Smooth muscle cell (in vitro differentiated cells): ENCODE measurements at regions not wholly inside any gene's neighbourhood (a gene's known extent, or its start where the extent isn't known, plus 50 kb on each side); places are given as distances from the start of the nearest gene placed in this dataset.

Experiments used
- DNase-seq: peaks from one replicate; lab custom pipeline; 2025; ENCODE audit not compliant: unreplicated experiment; lab: John Stamatoyannopoulos, UW
- H2AFZ ChIP-seq: fragments of 200-600 bp; sonication (generic); 2 replicates; pipeline ENCODE4 v1.6.0; 2016; ENCODE audit warnings: antibody characterized with exemption, low read depth, mild to moderate bottlenecking
- H3F3A ChIP-seq: fragments of 200-600 bp; sonication (generic); 2 replicates; pipeline ENCODE4 v1.6.0; 2017; ENCODE audit warnings: antibody characterized with exemption, low read depth
- H3K27ac ChIP-seq: fragments of 200-600 bp; sonication (generic); 2 replicates; pipeline ENCODE4 v1.5.1; 2016; ENCODE audit warnings: low read depth, mild to moderate bottlenecking
- H3K27me3 ChIP-seq: fragments of 200-600 bp; sonication (generic); 2 replicates; pipeline ENCODE4 v1.6.1; 2016; ENCODE audit warnings: low read depth, mild to moderate bottlenecking
- H3K36me3 ChIP-seq: fragments of 200-600 bp; sonication (generic); 2 replicates; pipeline ENCODE4 v1.5.1; 2016; ENCODE audit warnings: low read depth
- H3K4me1 ChIP-seq: fragments of 200-600 bp; sonication (generic); 2 replicates; pipeline ENCODE4 v1.5.1; 2016; ENCODE audit warnings: low read depth
- H3K4me2 ChIP-seq: fragments of 200-600 bp; sonication (generic); 2 replicates; pipeline ENCODE4 v1.6.0; 2016; ENCODE audit warnings: mild to moderate bottlenecking
- H3K4me3 ChIP-seq: fragments of 200-600 bp; sonication (generic); 2 replicates; pipeline ENCODE4 v1.5.1; 2016; ENCODE audit warnings: mild to moderate bottlenecking
- H3K79me2 ChIP-seq: fragments of 200-600 bp; sonication (generic); 2 replicates; pipeline ENCODE4 v1.6.0; 2016; ENCODE audit warnings: low read depth, mild to moderate bottlenecking
- H3K9ac ChIP-seq: fragments of 200-600 bp; sonication (generic); 2 replicates; pipeline ENCODE4 v1.6.0; 2016; ENCODE audit warnings: low read depth
- H3K9me3 ChIP-seq: fragments of 200-600 bp; sonication (generic); replicated peaks from 2 replicates; pipeline ENCODE4 v1.5.1; 2016; ENCODE audit warnings: low read depth
- H4K20me1 ChIP-seq: fragments of 200-600 bp; sonication (generic); 2 replicates; pipeline ENCODE4 v1.6.0; 2016; ENCODE audit warnings: low read depth
- CTCF ChIP-seq: fragments of 200-600 bp; sonication (generic); IDR thresholded peaks from 2 replicates; pipeline ENCODE4 v1.5.1; 2017; ENCODE audit warnings: borderline replicate concordance, mild to moderate bottlenecking, antibody characterized with exemption; ENCODE audit not compliant: insufficient read depth, poor library complexity, severe bottlenecking
- WGBS: methylation state at CpG from one replicate; pipeline ENCODE4 v1.1.7; 2016; ENCODE audit warnings: low lambda C conversion rate; 5-methylcytosine and 5-hydroxymethylcytosine counted together

DNA sequence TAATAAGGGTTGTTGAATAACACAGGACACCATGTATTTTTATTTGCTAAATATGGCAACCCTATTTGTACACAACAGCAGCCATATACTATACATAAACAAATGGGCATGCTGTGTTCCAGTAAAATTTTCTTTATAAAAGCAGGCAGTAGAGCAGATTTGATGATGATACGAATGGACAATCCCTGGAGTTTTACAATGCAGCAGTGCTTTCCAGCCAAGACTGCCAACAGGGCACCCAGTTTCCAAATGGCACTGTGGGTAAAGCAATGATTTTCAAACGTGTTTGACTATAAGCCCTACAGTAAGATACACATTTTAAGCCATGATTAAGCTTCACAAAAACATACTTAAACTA is 282.7 kb downstream of the NUAK1 start:
- WGBS = 86% methylated on average over 2 of the region's 2 CpGs
- Histone ChIP-seq H3K4me2 (no peak overlapping the region), H3K36me3 (no peaks in the 10 kb centered on the region), H3F3A (no peaks in the 10 kb centered on the region), H3K9ac (no peak overlapping the region), H3K4me1 (no peaks in the 10 kb centered on the region), H3K9me3 (no peaks in the 10 kb centered on the region), H3K4me3 (no peak overlapping the region), H3K27me3 (no peaks in the 10 kb centered on the region), H3K27ac (no peak overlapping the region), H4K20me1 (no peaks in the 10 kb centered on the region), H3K79me2 (no peaks in the 10 kb centered on the region), H2AFZ (no peak overlapping the region)
- no peak for DNase-seq
- TF ChIP-seq CTCF = no peak

GRCh38 chr12:105858981-105859710 is 279.6 kb downstream of the NUAK1 start:
- no peak overlapping the region for H2AFZ ChIP-seq
- no peaks in the 10 kb centered on the region for H3K4me1 ChIP-seq
- no peaks in the 10 kb centered on the region for H3F3A ChIP-seq
- no peaks in the 10 kb centered on the region for H4K20me1 ChIP-seq
- no peak overlapping the region for H3K4me3 ChIP-seq
- H3K9ac ChIP-seq = no peak overlapping the region
- no peak overlapping the region for H3K27ac ChIP-seq
- DNase-seq = no peak
- no peaks in the 10 kb centered on the region for H3K36me3 ChIP-seq
- 74% methylated on average over 4 of the region's 4 CpGs for WGBS
- no peaks in the 10 kb centered on the region for H3K79me2 ChIP-seq
- no peak overlapping the region for H3K4me2 ChIP-seq
- TF ChIP-seq CTCF = no peak
- H3K9me3 ChIP-seq = no peaks in the 10 kb centered on the region
- H3K27me3 ChIP-seq = no peaks in the 10 kb centered on the region

DNA sequence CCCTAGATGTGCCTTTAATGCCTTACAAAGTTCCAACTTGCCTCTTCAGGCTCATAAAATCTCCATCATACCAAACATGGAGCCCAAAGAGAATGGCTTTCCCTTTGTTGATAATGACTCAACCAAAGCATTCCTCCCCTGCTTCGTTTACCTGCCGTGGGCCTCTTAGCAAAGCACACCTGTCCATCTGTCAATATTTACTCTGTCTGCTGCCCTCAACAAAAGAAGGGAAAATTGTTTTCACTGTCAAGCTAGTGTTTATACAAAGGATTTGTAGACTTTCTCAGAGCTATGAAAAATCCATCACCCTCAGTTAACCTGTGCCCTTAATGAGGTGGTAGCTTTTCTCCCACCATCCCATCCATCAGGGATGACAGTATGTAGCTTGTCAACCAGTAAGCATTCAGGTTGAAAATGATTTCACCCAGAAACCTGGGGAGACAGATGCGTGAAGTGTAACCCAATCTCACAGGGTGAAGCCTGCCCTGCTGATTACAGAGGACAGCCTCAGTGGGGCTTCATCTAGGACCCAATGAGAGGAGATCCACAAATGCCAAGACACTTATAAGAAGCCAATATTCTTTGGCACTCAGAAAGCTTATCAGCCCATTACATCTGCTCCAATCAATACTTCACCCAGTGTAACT is 278.1 kb downstream of the NUAK1 start:
- no peak for TF ChIP-seq CTCF
- no peaks in the 10 kb centered on the region for H3K27me3 ChIP-seq
- H3K27ac ChIP-seq = no peak overlapping the region
- H3K4me3 ChIP-seq = no peak overlapping the region
- H3K79me2 ChIP-seq = no peaks in the 10 kb centered on the region
- no peaks in the 10 kb centered on the region for H4K20me1 ChIP-seq
- no peak overlapping the region for H3K9ac ChIP-seq
- no peaks in the 10 kb centered on the region for H3K9me3 ChIP-seq
- 82% methylated on average over 3 of the region's 3 CpGs for WGBS
- H3K4me2 ChIP-seq = no peak overlapping the region
- DNase-seq = no peak
- H3F3A ChIP-seq = no peaks in the 10 kb centered on the region
- H3K4me1 ChIP-seq = no peaks in the 10 kb centered on the region
- H2AFZ ChIP-seq = no peak overlapping the region
- H3K36me3 ChIP-seq = no peaks in the 10 kb centered on the region

DNA sequence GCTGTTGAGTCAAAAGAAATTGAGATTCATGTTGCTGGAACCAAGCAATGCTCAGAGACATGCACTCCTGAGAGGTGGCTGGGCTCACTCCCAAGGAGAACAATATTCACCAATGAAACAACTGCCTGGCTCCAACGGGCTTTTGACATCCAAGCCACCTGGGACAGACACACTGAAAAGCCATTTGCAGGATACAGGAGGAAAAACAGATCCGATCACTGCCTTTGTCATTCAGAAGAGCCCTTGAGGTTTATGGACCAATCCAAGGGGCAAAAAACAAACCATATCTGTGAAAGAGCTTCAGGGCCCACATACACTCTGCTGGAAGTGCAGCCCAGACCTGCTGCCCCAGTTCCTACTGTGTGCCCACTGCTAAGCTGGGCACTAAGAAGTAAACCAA is 277.5 kb downstream of the NUAK1 start:
- 73% methylated on average over 2 of the region's 2 CpGs for WGBS
- DNase-seq = no peak
- no peak for TF ChIP-seq CTCF
- Histone ChIP-seq H3K9me3 (no peaks in the 10 kb centered on the region), H3K79me2 (no peaks in the 10 kb centered on the region), H3F3A (no peaks in the 10 kb centered on the region), H3K4me2 (no peak overlapping the region), H3K9ac (no peak overlapping the region), H3K27ac (no peak overlapping the region), H2AFZ (no peak overlapping the region), H3K4me3 (no peak overlapping the region), H3K4me1 (no peaks in the 10 kb centered on the region), H3K27me3 (no peaks in the 10 kb centered on the region), H3K36me3 (no peaks in the 10 kb centered on the region), H4K20me1 (no peaks in the 10 kb centered on the region)
